GM08714 (cell line): ENCODE measurements at regions not wholly inside any gene's neighbourhood (a gene's known extent, or its start where the extent isn't known, plus 50 kb on each side); places are given as distances from the start of the nearest gene placed in this dataset.

Source experiments
- H3K4me3 ChIP-seq: fragments of 200-500 bp; sonication (Bioruptor generic); 2 replicates; pipeline ENCODE4 v1.5.1; 2014; ENCODE audit warnings: mild to moderate bottlenecking, low read length, inconsistent platforms
- ZNF274 ChIP-seq: IDR thresholded peaks from 2 replicates; pipeline ENCODE4 v1.6.1; 2012; ENCODE audit warnings: mild to moderate bottlenecking, low read depth, low read length

- no peak for TF ChIP-seq ZNF274
- no peak overlapping the region for H3K4me3 ChIP-seq
Observed at GRCh38 chr4:116413222-116413621, 672.2 kb downstream of the TRAM1L1 start.

GRCh38 chr4:116401293-116401692 lies 684.1 kb downstream of the TRAM1L1 start:
- no peak for TF ChIP-seq ZNF274
- H3K4me3 ChIP-seq, result no peak overlapping the region

GRCh38 chr4:116400480-116400879 lies 684.9 kb downstream of the TRAM1L1 start:
- TF ChIP-seq ZNF274, result no peak
- no peak overlapping the region for H3K4me3 ChIP-seq

GRCh38 chr4:116397714-116398113 lies 687.7 kb downstream of the TRAM1L1 start:
- H3K4me3 ChIP-seq, result no peak overlapping the region
- no peak for TF ChIP-seq ZNF274

- H3K4me3 ChIP-seq, result no peak overlapping the region
- TF ChIP-seq ZNF274, result no peak
Observed at GRCh38 chr4:116397291-116397690, 688.1 kb downstream of the TRAM1L1 start.

- TF ChIP-seq ZNF274, result no peak
- H3K4me3 ChIP-seq, result no peak overlapping the region
Observed at GRCh38 chr4:116395408-116395807, 690.0 kb downstream of the TRAM1L1 start.

GRCh38 chr4:116391020-116391419 lies 694.4 kb downstream of the TRAM1L1 start:
- no peak overlapping the region for H3K4me3 ChIP-seq
- TF ChIP-seq ZNF274, result no peak

GRCh38 chr4:116389139-116389538 lies 696.2 kb downstream of the TRAM1L1 start:
- TF ChIP-seq ZNF274, result no peak
- no peak overlapping the region for H3K4me3 ChIP-seq

- no peak overlapping the region for H3K4me3 ChIP-seq
- no peak for TF ChIP-seq ZNF274
Observed at GRCh38 chr4:116387937-116388474, 697.4 kb downstream of the TRAM1L1 start.

GRCh38 chr4:116386856-116387255 lies 698.5 kb downstream of the TRAM1L1 start:
- TF ChIP-seq ZNF274, result no peak
- H3K4me3 ChIP-seq, result no peak overlapping the region

GRCh38 chr4:116385583-116385982 lies 699.8 kb downstream of the TRAM1L1 start:
- no peak overlapping the region for H3K4me3 ChIP-seq
- TF ChIP-seq ZNF274, result no peak

- H3K4me3 ChIP-seq, result no peak overlapping the region
- TF ChIP-seq ZNF274, result no peak
Observed at GRCh38 chr4:116374815-116375214, 710.6 kb downstream of the TRAM1L1 start.

- no peak for TF ChIP-seq ZNF274
- no peak overlapping the region for H3K4me3 ChIP-seq
Observed at GRCh38 chr4:116362583-116362982, 722.8 kb downstream of the TRAM1L1 start.

- TF ChIP-seq ZNF274, result no peak
- no peak overlapping the region for H3K4me3 ChIP-seq
Observed at GRCh38 chr4:116361790-116362189, 723.6 kb downstream of the TRAM1L1 start.

GRCh38 chr4:116358633-116359222 lies 726.6 kb downstream of the TRAM1L1 start:
- no peak for TF ChIP-seq ZNF274
- no peak overlapping the region for H3K4me3 ChIP-seq

- no peak overlapping the region for H3K4me3 ChIP-seq
- no peak for TF ChIP-seq ZNF274
Observed at GRCh38 chr4:116357758-116358157, 727.6 kb downstream of the TRAM1L1 start.
